Right lobe of liver (tissue), 4 donors: ENCODE measurements at regions not wholly inside any gene's neighbourhood (a gene's known extent, or its start where the extent isn't known, plus 50 kb on each side); places are given as distances from the start of the nearest gene placed in this dataset.

Experiments used
- POLR2A ChIP-seq: fragments of 450-650 bp; IDR thresholded peaks from one replicate; pipeline ENCODE4 v1.6.1; 2017; ENCODE audit warnings: antibody characterized with exemption, mild to moderate bottlenecking
- TF ChIP-seq, protein P1 (sequence below), 4 donors: fragments of 200-600 bp in 3 of 4; fragments of 450-650 bp in 1 of 4; IDR thresholded peaks; one replicate each; pipeline versions ENCODE4 v1.5.1 to v1.8.0; 2016 to 2022; ENCODE audit warnings: antibody characterized with exemption in 4 of 4, mild to moderate bottlenecking in 2 of 4
- donor health status: DM: no; HTN: no; CAD: no.
- donor health status: DM: no; HTN: no; CAD: no.
- donor health status: DM: no; HTN: yes; CAD: no.

DNA sequence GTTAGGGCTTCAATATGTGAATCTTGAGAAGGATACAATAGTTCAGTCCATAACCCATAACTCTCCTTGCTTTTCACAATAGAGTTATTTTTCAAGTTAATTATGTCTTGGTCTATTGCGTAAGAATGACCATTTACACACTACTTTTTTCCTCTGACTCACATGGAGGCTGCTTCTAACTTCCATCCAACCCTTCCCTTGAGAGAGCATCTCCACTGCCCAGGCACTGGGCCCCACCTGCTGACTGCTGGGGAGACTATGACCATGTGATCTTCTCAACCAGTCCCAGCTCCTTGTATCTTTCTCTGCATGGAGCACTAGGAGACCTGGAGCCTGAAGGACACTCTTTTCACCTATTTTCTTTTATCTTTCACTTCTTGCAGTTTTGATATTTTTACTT, 251.5 kb downstream of the GPD2 start:
- TF ChIP-seq, protein P1, sequence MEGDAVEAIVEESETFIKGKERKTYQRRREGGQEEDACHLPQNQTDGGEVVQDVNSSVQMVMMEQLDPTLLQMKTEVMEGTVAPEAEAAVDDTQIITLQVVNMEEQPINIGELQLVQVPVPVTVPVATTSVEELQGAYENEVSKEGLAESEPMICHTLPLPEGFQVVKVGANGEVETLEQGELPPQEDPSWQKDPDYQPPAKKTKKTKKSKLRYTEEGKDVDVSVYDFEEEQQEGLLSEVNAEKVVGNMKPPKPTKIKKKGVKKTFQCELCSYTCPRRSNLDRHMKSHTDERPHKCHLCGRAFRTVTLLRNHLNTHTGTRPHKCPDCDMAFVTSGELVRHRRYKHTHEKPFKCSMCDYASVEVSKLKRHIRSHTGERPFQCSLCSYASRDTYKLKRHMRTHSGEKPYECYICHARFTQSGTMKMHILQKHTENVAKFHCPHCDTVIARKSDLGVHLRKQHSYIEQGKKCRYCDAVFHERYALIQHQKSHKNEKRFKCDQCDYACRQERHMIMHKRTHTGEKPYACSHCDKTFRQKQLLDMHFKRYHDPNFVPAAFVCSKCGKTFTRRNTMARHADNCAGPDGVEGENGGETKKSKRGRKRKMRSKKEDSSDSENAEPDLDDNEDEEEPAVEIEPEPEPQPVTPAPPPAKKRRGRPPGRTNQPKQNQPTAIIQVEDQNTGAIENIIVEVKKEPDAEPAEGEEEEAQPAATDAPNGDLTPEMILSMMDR (IDR thresholded peaks at IDR 0.05), result no peak
- TF ChIP-seq POLR2A, result no peak
